ENCODE measurements at regions not wholly inside any gene's neighbourhood (a gene's known extent, or its start where the extent isn't known, plus 50 kb on each side); places are given as distances from the start of the nearest gene placed in this dataset.
"Not testable (repeated sequence)": the region's sequence is repeated elsewhere in the genome, so short reads cannot be mapped to it uniquely, and the experiment has no call there.

DNA sequence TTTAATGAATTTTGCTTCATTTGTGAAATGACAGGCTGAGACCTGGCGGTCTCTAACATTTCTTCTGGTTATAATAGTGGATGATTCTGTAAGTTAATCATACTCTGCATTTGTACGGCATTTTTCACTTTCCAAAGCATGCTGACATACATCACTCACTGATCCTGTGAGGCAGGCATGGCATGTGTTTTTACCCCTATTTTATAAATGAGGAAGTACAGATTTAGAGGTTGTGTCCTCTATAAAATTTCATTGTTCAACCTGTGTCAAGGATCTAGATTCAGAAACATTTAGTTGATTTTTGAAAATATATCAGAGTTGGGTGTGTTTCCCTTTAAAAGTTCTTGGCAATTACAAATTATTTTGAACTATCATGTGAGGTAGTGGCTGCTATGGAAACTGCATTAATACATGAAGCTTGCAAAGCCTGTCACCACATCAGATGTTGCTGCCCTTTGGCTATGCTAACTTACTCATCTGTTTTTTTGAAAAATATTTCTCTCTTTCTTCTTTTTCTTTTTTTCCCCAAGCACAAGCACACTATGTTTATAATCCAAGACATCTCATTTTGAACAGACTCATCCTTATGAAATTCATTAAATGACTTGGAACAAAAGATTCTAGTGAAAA, 172.7 kb downstream of the GNAI1 start:
- H3K27ac Mint-ChIP-seq = no peak overlapping the region
- H3K36me3 Mint-ChIP-seq (ENCODE audit: low read depth) = no peaks in the 10 kb centered on the region
- no peak for DNase-seq
- no peak overlapping the region for H3K4me3 Mint-ChIP-seq
- TF ChIP-seq, protein P1, sequence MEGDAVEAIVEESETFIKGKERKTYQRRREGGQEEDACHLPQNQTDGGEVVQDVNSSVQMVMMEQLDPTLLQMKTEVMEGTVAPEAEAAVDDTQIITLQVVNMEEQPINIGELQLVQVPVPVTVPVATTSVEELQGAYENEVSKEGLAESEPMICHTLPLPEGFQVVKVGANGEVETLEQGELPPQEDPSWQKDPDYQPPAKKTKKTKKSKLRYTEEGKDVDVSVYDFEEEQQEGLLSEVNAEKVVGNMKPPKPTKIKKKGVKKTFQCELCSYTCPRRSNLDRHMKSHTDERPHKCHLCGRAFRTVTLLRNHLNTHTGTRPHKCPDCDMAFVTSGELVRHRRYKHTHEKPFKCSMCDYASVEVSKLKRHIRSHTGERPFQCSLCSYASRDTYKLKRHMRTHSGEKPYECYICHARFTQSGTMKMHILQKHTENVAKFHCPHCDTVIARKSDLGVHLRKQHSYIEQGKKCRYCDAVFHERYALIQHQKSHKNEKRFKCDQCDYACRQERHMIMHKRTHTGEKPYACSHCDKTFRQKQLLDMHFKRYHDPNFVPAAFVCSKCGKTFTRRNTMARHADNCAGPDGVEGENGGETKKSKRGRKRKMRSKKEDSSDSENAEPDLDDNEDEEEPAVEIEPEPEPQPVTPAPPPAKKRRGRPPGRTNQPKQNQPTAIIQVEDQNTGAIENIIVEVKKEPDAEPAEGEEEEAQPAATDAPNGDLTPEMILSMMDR (IDR thresholded peaks at IDR 0.05) = no peak
- no peaks in the 10 kb centered on the region for H3K9me3 Mint-ChIP-seq
- peaks cover 6% of the 10 kb centered on the region for H3K4me1 Mint-ChIP-seq
- H3K27me3 Mint-ChIP-seq (ENCODE audit: low read depth, poor library complexity) = no peaks in the 10 kb centered on the region

DNA sequence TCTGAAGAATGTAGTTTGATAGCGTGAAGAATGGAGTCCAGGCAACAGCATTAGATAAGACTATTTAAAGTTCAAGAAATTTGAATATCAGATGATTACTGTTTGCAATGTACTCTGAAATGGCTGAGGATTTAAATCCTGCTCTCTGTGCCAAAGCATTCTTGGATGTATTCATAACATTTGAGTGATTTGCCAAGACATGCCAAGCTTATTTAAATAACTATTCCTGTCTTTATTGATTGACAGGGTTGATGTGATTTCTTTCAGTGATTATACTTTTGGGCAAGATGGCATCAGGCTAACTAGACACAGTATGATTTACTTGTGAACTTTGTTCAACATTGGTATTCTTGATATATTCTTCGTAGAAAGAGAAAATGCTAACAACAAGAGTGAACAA, 168.7 kb downstream of the GNAI1 start:
- no peaks in the 10 kb centered on the region for H3K9me3 Mint-ChIP-seq
- no peak overlapping the region for H3K27ac Mint-ChIP-seq
- TF ChIP-seq, protein P1 (IDR thresholded peaks at IDR 0.05) = no peak
- H3K4me1 Mint-ChIP-seq = no peaks in the 10 kb centered on the region
- H3K4me3 Mint-ChIP-seq = no peak overlapping the region
- DNase-seq = no peak
- no peaks in the 10 kb centered on the region for H3K27me3 Mint-ChIP-seq (ENCODE audit: low read depth, poor library complexity)
- no peaks in the 10 kb centered on the region for H3K36me3 Mint-ChIP-seq (ENCODE audit: low read depth)

DNA sequence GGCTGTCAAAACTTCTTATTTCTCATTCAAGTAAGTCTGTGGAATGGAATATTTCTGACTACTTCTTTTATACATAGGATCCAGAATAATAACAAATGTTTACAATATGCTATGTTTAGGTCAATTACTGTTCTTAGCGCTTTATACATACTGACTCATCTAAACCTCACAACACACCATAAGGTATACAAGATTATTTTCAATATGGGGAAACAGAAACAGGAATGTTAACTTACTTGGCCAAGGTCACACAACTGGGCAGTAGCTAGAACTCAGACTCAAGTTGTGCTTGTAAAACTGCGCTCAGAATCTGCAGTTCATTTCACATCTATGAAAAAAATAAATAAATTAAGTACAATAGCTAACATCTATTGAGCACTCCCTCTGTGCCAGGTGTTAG, 168.0 kb downstream of the GNAI1 start:
- no peak for DNase-seq
- TF ChIP-seq, protein P1 (IDR thresholded peaks at IDR 0.05) = no peak
- Mint-ChIP-seq H3K27ac (no peak overlapping the region), H3K4me1 (no peaks in the 10 kb centered on the region), H3K9me3 (peaks cover under 1% of the 10 kb centered on the region), H3K4me3 (no peak overlapping the region), H3K27me3 (ENCODE audit: low read depth, poor library complexity) (no peaks in the 10 kb centered on the region), H3K36me3 (ENCODE audit: low read depth) (no peaks in the 10 kb centered on the region)

DNA sequence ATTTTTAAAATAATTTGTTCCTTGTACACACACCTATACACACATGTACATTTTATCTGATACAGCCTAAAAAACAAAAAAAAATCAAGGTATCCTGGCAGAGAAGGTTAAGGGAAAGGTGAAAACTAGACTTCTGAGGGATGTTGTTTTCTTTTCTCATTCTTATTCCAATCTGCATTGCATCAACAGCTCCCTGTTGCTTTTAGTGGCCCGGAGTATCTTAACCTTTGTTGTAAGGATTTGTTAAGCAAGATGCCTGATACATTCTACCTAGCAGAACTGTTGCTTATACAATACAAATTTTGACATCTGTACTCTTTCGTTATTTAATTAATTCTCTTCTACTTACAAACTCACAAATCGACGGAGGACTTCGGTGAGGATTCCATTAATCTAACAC, 167.4 kb downstream of the GNAI1 start:
- peaks cover 6% of the 10 kb centered on the region for H3K9me3 Mint-ChIP-seq
- H3K27me3 Mint-ChIP-seq (ENCODE audit: low read depth, poor library complexity) = no peaks in the 10 kb centered on the region
- DNase-seq = no peak
- H3K4me1 Mint-ChIP-seq = no peaks in the 10 kb centered on the region
- TF ChIP-seq, protein P1 (IDR thresholded peaks at IDR 0.05) = no peak
- no peak overlapping the region for H3K27ac Mint-ChIP-seq
- no peaks in the 10 kb centered on the region for H3K36me3 Mint-ChIP-seq (ENCODE audit: low read depth)
- no peak overlapping the region for H3K4me3 Mint-ChIP-seq

DNA sequence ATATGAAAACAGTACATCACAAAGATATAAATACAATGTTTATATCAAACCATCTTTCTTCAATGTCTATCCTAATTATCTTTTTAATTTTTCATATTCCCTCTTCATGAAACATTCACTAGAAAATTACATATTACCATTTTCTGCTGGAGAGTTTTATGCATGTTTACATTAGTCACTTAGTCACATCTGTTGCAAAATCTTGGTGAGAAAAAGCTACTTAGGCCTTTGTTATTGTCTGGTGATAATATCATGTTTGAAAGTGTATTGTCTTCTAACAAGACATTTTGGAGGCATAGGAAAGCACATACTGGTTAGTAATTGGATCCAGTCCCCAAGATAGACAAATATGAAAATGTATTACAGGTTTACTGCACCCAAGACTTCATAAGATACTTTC, 163.6 kb downstream of the GNAI1 start:
- Mint-ChIP-seq H3K9me3 (peaks cover 29% of the 10 kb centered on the region), H3K4me3 (no peak overlapping the region), H3K27ac (no peak overlapping the region), H3K4me1 (no peaks in the 10 kb centered on the region), H3K36me3 (ENCODE audit: low read depth) (no peaks in the 10 kb centered on the region), H3K27me3 (ENCODE audit: low read depth, poor library complexity) (no peaks in the 10 kb centered on the region)
- TF ChIP-seq, protein P1 (IDR thresholded peaks at IDR 0.05) = no peak
- DNase-seq = no peak

DNA sequence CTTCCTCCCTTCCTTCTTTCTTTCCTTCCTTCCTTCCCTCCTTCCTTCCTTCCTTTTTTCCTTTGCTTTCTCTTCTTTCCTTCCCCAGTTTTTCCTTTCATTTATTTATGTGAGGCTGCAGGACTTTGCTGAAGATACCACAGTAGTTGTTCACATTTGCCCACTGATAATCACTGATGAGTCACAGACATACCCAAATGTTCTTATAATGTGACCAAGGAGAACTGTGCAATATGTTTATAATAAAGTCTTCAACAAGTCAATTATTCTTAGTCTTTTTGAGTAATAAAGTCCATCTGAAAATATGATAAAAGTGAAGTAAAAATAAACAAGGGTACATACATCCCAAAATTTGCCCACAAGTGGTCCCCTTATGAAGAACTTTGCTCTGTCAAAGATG, 159.7 kb downstream of the GNAI1 start:
- Mint-ChIP-seq H3K9me3 (peaks cover 46% of the 10 kb centered on the region), H3K4me1 (no peaks in the 10 kb centered on the region), H3K27me3 (ENCODE audit: low read depth, poor library complexity) (no peaks in the 10 kb centered on the region), H3K4me3 (no peak overlapping the region), H3K27ac (no peak overlapping the region), H3K36me3 (ENCODE audit: low read depth) (no peaks in the 10 kb centered on the region)
- TF ChIP-seq, protein P1 (IDR thresholded peaks at IDR 0.05) = no peak
- no peak for DNase-seq

DNA sequence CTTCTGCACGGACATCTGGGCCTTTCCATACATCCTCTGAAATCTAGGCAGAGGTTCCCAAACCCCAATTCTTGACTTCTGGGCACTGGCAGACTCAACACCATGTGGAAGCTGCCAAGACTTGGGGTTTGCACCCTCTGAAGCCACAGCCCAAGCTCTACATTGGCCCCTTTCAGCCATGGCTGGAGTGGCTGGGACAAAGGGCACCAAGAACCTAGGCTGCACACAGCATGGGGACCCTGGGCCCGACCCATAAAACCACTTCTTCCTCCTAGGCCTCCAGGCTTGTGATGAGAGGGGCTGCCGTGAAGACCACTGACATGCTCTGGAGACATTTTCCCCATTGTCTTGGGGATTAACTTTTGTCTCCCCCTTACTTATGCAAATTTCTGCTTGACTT, 158.0 kb downstream of the GNAI1 start:
- not testable (repeated sequence) for DNase-seq; H3K27ac Mint-ChIP-seq; H3K4me1 Mint-ChIP-seq; H3K4me3 Mint-ChIP-seq; H3K27me3 Mint-ChIP-seq (ENCODE audit: low read depth, poor library complexity); H3K36me3 Mint-ChIP-seq (ENCODE audit: low read depth)
- H3K9me3 Mint-ChIP-seq = peaks cover 46% of the 10 kb centered on the region

Measured in nephron progenitor cell (in vitro differentiated cells).